Ovary (tissue), 7 donors: ENCODE measurements at regions not wholly inside any gene's neighbourhood (a gene's known extent, or its start where the extent isn't known, plus 50 kb on each side); places are given as distances from the start of the nearest gene placed in this dataset.

Source experiments
- DNase-seq, 5 donors: peaks; one replicate each; pipeline ENCODE4 v3.0.0-alpha.2; 2019 to 2020
- H3K27ac ChIP-seq, 2 donors: fragments of 200-600 bp; one replicate each; pipeline versions ENCODE4 v1.5.1 to v1.8.0; 2019 to 2022
- H3K27me3 ChIP-seq: fragments of 200-600 bp; one replicate; pipeline ENCODE4 v1.8.0; 2022
- H3K36me3 ChIP-seq: fragments of 200-600 bp; sonication (generic); one replicate; pipeline ENCODE4 v1.5.1; 2019
- H3K4me1 ChIP-seq: one replicate; pipeline ENCODE4 v1.8.1; 2013; ENCODE audit warnings: mild to moderate bottlenecking, moderate library complexity; ENCODE audit not compliant: insufficient read depth
- H3K4me3 ChIP-seq: fragments of 200-600 bp; sonication (generic); one replicate; pipeline ENCODE4 v1.5.1; 2017
- H3K9me3 ChIP-seq, 2 donors: fragments of 200-600 bp in 1 of 2; sonication (generic) in 1 of 2; one replicate each; pipeline versions ENCODE4 v1.5.1 to v1.8.1; 2013 to 2019; ENCODE audit warnings: mild to moderate bottlenecking in 1 of 2, moderate library complexity in 1 of 2
- CTCF ChIP-seq, 3 donors: fragments of 450-650 bp in 2 of 3; fragments of 200-600 bp in 1 of 3; IDR thresholded peaks; one replicate each; pipeline versions ENCODE4 v1.5.1 to v1.8.0; 2016 to 2022; ENCODE audit warnings: antibody characterized with exemption in 3 of 3, mild to moderate bottlenecking in 1 of 3
- EP300 ChIP-seq: sonication (generic); formaldehyde crosslinking; IDR thresholded peaks from one replicate; pipeline ENCODE4 v1.6.1; 2017; ENCODE audit warnings: antibody characterized with exemption
- POLR2A ChIP-seq: fragments of 450-650 bp; IDR thresholded peaks from one replicate; pipeline ENCODE4 v1.6.1; 2017; ENCODE audit warnings: antibody characterized with exemption, mild to moderate bottlenecking, moderate library complexity
- WGBS, 3 donors: extraction: QIAGEN DNeasy Blood & Tissue Kit in 1 of 3; methylation state at CpG; one replicate each; pipeline versions ENCODE4 v1.1.5 to v1.1.7; 2013 to 2017; 5-methylcytosine and 5-hydroxymethylcytosine counted together
- intact Hi-C, 4 donors: fragments of 100-400 bp; cut with DNase I; formaldehyde crosslinking; loops; one replicate each; pipeline versions ENCODE4 v1.11.0 to v1.15.1; 2022 to 2023
- donor health status: DM: no; HTN: no; CAD: no; lungs with moderate emphysema.
- donor health status: DM: no; HTN: no; CAD: no.
- donor health status: Bipolar disorder and iron deficiency.
- donor health status: DM: no; HTN: no; CAD: no.
- donor health status: DM: yes; HTN: yes; CAD: no.

GRCh38 chr5:82793808-82794419 is 283.3 kb downstream of the TMEM167A start:
- no peak for TF ChIP-seq CTCF (IDR thresholded peaks at IDR 0.05)
- TF ChIP-seq EP300 = no peak
- TF ChIP-seq POLR2A = no peak
- 60 to 69% (median 67%) methylated on average over 4 of the region's 4 CpGs for whole genome bisulfite sequencing, 3 donors
- DNase-seq = no peak

GRCh38 chr5:82792096-82792495 is 285.1 kb downstream of the TMEM167A start:
- no peak for DNase-seq
- intact Hi-C loops = no loop called here
- Histone ChIP-seq H3K27me3 (no peaks in the 10 kb centered on the region), H3K27ac (no peak overlapping the region), H3K36me3 (no peaks in the 10 kb centered on the region), H3K4me1 (no peaks in the 10 kb centered on the region), H3K9me3 (no peaks in the 10 kb centered on the region), H3K4me3 (no peak overlapping the region)
- TF ChIP-seq EP300 (no peak), POLR2A (no peak)
- 26 to 34% (median 27%) methylated on average over 1 of the region's 1 CpG for WGBS, 3 donors

More at GRCh38 chr5:82793808-82794419, 283.3 kb downstream of the TMEM167A start:
- Histone ChIP-seq H3K27ac (no peak overlapping the region), H3K36me3 (no peaks in the 10 kb centered on the region), H3K4me1 (no peaks in the 10 kb centered on the region), H3K27me3 (no peaks in the 10 kb centered on the region), H3K4me3 (no peak overlapping the region), H3K9me3 (no peaks in the 10 kb centered on the region)
- intact Hi-C loops = no loop called here

- no peak for TF ChIP-seq POLR2A
- no peak for TF ChIP-seq CTCF (IDR thresholded peaks at IDR 0.05)
- no peak for TF ChIP-seq EP300
- DNase-seq = no peak
- Histone ChIP-seq H3K27me3 (no peaks in the 10 kb centered on the region), H3K4me1 (no peaks in the 10 kb centered on the region), H3K9me3 (no peaks in the 10 kb centered on the region), H3K27ac (no peak overlapping the region), H3K36me3 (no peaks in the 10 kb centered on the region), H3K4me3 (no peak overlapping the region)
- intact Hi-C loops = no loop called here
- WGBS, 3 donors = 92 to 96% (median 95%) methylated on average over 3 of the region's 3 CpGs
These were observed 288.1 kb downstream of the TMEM167A start for GRCh38 chr5:82789095-82789494.

GRCh38 chr5:82786748-82787147 is 290.4 kb downstream of the TMEM167A start:
- no peaks in the 10 kb centered on the region for H3K4me1 ChIP-seq
- no peaks in the 10 kb centered on the region for H3K36me3 ChIP-seq
- H3K9me3 ChIP-seq = no peaks in the 10 kb centered on the region
- intact Hi-C loops = no loop called here
- no peaks in the 10 kb centered on the region for H3K27me3 ChIP-seq
- H3K4me3 ChIP-seq = no peak overlapping the region
- TF ChIP-seq EP300 (no peak), CTCF (IDR thresholded peaks at IDR 0.05) (no peak)
- WGBS, 3 donors = 94 to 98% (median 96%) methylated on average over 3 of the region's 3 CpGs
- H3K27ac ChIP-seq = no peak overlapping the region
- DNase-seq = no peak

GRCh38 chr5:82785882-82786509 is 291.2 kb downstream of the TMEM167A start:
- intact Hi-C loops = no loop called here
- DNase-seq = no peak
- TF ChIP-seq POLR2A = no peak
- no peak for TF ChIP-seq EP300

More at GRCh38 chr5:82785882-82786509, 291.2 kb downstream of the TMEM167A start:
- Histone ChIP-seq H3K36me3 (no peaks in the 10 kb centered on the region), H3K9me3 (no peaks in the 10 kb centered on the region), H3K4me1 (no peaks in the 10 kb centered on the region), H3K27me3 (no peaks in the 10 kb centered on the region), H3K27ac (no peak overlapping the region), H3K4me3 (no peak overlapping the region)
